ENCODE measurements at regions not wholly inside any gene's neighbourhood (a gene's known extent, or its start where the extent isn't known, plus 50 kb on each side); places are given as distances from the start of the nearest gene placed in this dataset.
"Not testable (repeated sequence)": the region's sequence is repeated elsewhere in the genome, so short reads cannot be mapped to it uniquely, and the experiment has no call there.

- no peak for DNase-seq (ENCODE audit: low spot score)
Measured at GRCh38 chr15:87470923-87471322, 785.6 kb downstream of the NTRK3 start.

- DNase-seq (ENCODE audit: low spot score): not testable (repeated sequence)
Measured at GRCh38 chr15:87463956-87464355, 792.6 kb downstream of the NTRK3 start.

- no peak for DNase-seq (ENCODE audit: low spot score)
Measured at GRCh38 chr15:87461631-87462030, 794.9 kb downstream of the NTRK3 start.

- DNase-seq (ENCODE audit: low spot score): no peak
Measured at GRCh38 chr15:87454860-87455259, 801.7 kb downstream of the NTRK3 start.

GRCh38 chr15:87450314-87450713 lies 806.2 kb downstream of the NTRK3 start:
- DNase-seq (ENCODE audit: low spot score): no peak

- DNase-seq (ENCODE audit: low spot score): no peak
Measured at GRCh38 chr15:87439090-87439489, 817.4 kb downstream of the NTRK3 start.

- DNase-seq (ENCODE audit: low spot score): no peak
Measured at GRCh38 chr15:87433871-87434270, 822.7 kb downstream of the NTRK3 start.

GRCh38 chr15:87429754-87430153 lies 826.8 kb downstream of the NTRK3 start:
- no peak for DNase-seq (ENCODE audit: low spot score)

- DNase-seq (ENCODE audit: low spot score): no peak
Measured at GRCh38 chr15:87420017-87420416, 836.5 kb downstream of the NTRK3 start.

- DNase-seq (ENCODE audit: low spot score): no peak
Measured at GRCh38 chr15:87419344-87419743, 837.2 kb downstream of the NTRK3 start.

- no peak for DNase-seq (ENCODE audit: low spot score)
Measured at GRCh38 chr15:87416591-87417257, 839.8 kb downstream of the NTRK3 start.

GRCh38 chr15:87408902-87409301 lies 847.6 kb downstream of the NTRK3 start:
- DNase-seq (ENCODE audit: low spot score): no peak

GRCh38 chr15:87403973-87404372 lies 852.6 kb downstream of the NTRK3 start:
- no peak for DNase-seq (ENCODE audit: low spot score)

GRCh38 chr15:87401973-87402372 lies 854.6 kb downstream of the NTRK3 start:
- no peak for DNase-seq (ENCODE audit: low spot score)

- no peak for DNase-seq (ENCODE audit: low spot score)
Measured at GRCh38 chr15:87394676-87395075, 861.9 kb downstream of the NTRK3 start.

- no peak for DNase-seq (ENCODE audit: low spot score)
Measured at GRCh38 chr15:87387766-87388165, 868.8 kb downstream of the NTRK3 start.

- DNase-seq (ENCODE audit: low spot score): no peak
Measured at GRCh38 chr15:87374339-87374738, 882.2 kb downstream of the NTRK3 start.

- no peak for DNase-seq (ENCODE audit: low spot score)
Measured at GRCh38 chr15:87369269-87369668, 887.3 kb downstream of the NTRK3 start.

- DNase-seq (ENCODE audit: low spot score): no peak
Measured at GRCh38 chr15:87368511-87368910, 888.0 kb downstream of the NTRK3 start.

GRCh38 chr15:87365186-87365585 lies 891.4 kb downstream of the NTRK3 start:
- DNase-seq (ENCODE audit: low spot score): no peak

GRCh38 chr15:87362531-87362930 lies 894.0 kb downstream of the NTRK3 start:
- DNase-seq (ENCODE audit: low spot score): no peak

GRCh38 chr15:87357637-87358313 lies 898.8 kb downstream of the NTRK3 start:
- DNase-seq (ENCODE audit: low spot score): no peak

- DNase-seq (ENCODE audit: low spot score): no peak
Measured at GRCh38 chr15:87355946-87356345, 900.6 kb downstream of the NTRK3 start.
